C4-2B (cell line): ENCODE measurements at regions not wholly inside any gene's neighbourhood (a gene's known extent, or its start where the extent isn't known, plus 50 kb on each side); places are given as distances from the start of the nearest gene placed in this dataset.

Source experiments
- H3K27ac ChIP-seq: fragments of 450-650 bp; 2 replicates; pipeline ENCODE4 v1.5.1; 2017
- CTCF ChIP-seq: fragments of 450-650 bp; conservative IDR thresholded peaks from 2 replicates; pipeline ENCODE4 v1.5.1; 2017; ENCODE audit warnings: mild to moderate bottlenecking
- ZFX ChIP-seq: fragments of 450-650 bp; IDR thresholded peaks from 2 replicates; pipeline ENCODE4 v1.6.1; 2017

- H3K27ac ChIP-seq: no peak overlapping the region
- TF ChIP-seq CTCF (no peak), ZFX (no peak)
These were observed 209.8 kb downstream of the GJA1 start for GRCh38 chr6:121645100-121645745.

- TF ChIP-seq ZFX: no peak
- TF ChIP-seq CTCF: no peak
- no peak overlapping the region for H3K27ac ChIP-seq
These were observed 212.5 kb downstream of the GJA1 start for GRCh38 chr6:121647905-121648304.

GRCh38 chr6:121649951-121650350 is 214.5 kb downstream of the GJA1 start:
- no peak for TF ChIP-seq ZFX
- no peak for TF ChIP-seq CTCF
- H3K27ac ChIP-seq: no peak overlapping the region

GRCh38 chr6:121651420-121651819 is 216.0 kb downstream of the GJA1 start:
- no peak for TF ChIP-seq CTCF
- no peak for TF ChIP-seq ZFX
- no peak overlapping the region for H3K27ac ChIP-seq

GRCh38 chr6:121652223-121652622 is 216.8 kb downstream of the GJA1 start:
- TF ChIP-seq CTCF: no peak
- no peak for TF ChIP-seq ZFX
- no peak overlapping the region for H3K27ac ChIP-seq

- TF ChIP-seq ZFX (no peak), CTCF (no peak)
- H3K27ac ChIP-seq: no peak overlapping the region
These were observed 217.5 kb downstream of the GJA1 start for GRCh38 chr6:121652726-121653623.

- no peak for TF ChIP-seq CTCF
- no peak for TF ChIP-seq ZFX
These were observed 218.2 kb downstream of the GJA1 start for GRCh38 chr6:121653624-121654008.

More at GRCh38 chr6:121653624-121654008, 218.2 kb downstream of the GJA1 start:
- no peak overlapping the region for H3K27ac ChIP-seq
